Uterus (tissue), 3 donors: ENCODE measurements at regions not wholly inside any gene's neighbourhood (a gene's known extent, or its start where the extent isn't known, plus 50 kb on each side); places are given as distances from the start of the nearest gene placed in this dataset.

Experiments
- DNase-seq, 2 donors: peaks; one replicate each; pipeline ENCODE4 v3.0.0-alpha.2; 2019 to 2020
- H3K27ac ChIP-seq, 2 donors: fragments of 200-600 bp; sonication (generic); 1 replicate in 1 of 2; 2 replicates in 1 of 2; pipeline ENCODE4 v1.5.1; 2016 to 2018
- H3K27me3 ChIP-seq, 2 donors: fragments of 200-600 bp; sonication (generic); one replicate each; pipeline ENCODE4 v1.5.1; 2018 to 2019; ENCODE audit warnings: control low read depth in 1 of 2
- H3K36me3 ChIP-seq, 2 donors: fragments of 200-600 bp; sonication (generic); one replicate each; pipeline ENCODE4 v1.5.1; 2019; ENCODE audit warnings: control low read depth in 1 of 2
- H3K4me1 ChIP-seq, 2 donors: fragments of 200-600 bp; sonication (generic); one replicate each; pipeline ENCODE4 v1.5.1; 2018 to 2019; ENCODE audit warnings: control low read depth in 1 of 2
- H3K4me3 ChIP-seq, 2 donors: fragments of 200-600 bp; sonication (generic); 1 replicate in 1 of 2; 2 replicates in 1 of 2; pipeline ENCODE4 v1.5.1; 2018 to 2019; ENCODE audit warnings: mild to moderate bottlenecking in 1 of 2
- H3K9me3 ChIP-seq, 2 donors: fragments of 200-600 bp; sonication (generic); one replicate each; pipeline ENCODE4 v1.5.1; 2019; ENCODE audit warnings: control low read depth in 1 of 2
- POLR2A ChIP-seq, 2 donors: fragments of 450-650 bp; IDR thresholded peaks; one replicate each; pipeline ENCODE4 v1.6.1; 2016; ENCODE audit warnings: antibody characterized with exemption in 2 of 2, mild to moderate bottlenecking in 1 of 2, moderate library complexity in 1 of 2
- intact Hi-C: fragments of 100-400 bp; cut with DNase I; formaldehyde crosslinking; loops from one replicate; pipeline ENCODE4 v1.15.1; 2023; ENCODE audit warnings: low total_unique reads
- TF ChIP-seq, protein P1 (sequence below), 4 experiments: fragments of 200-600 bp in 2 of 4; fragments of 450-650 bp in 2 of 4; sonication (generic) in 2 of 4; IDR thresholded peaks; one replicate each; pipeline ENCODE4 v1.5.1; 2016 to 2019; ENCODE audit warnings: antibody characterized with exemption in 4 of 4, mild to moderate bottlenecking in 2 of 4, moderate library complexity in 1 of 4
- donor health status: DM: yes; HTN: yes; CAD: no.

DNA sequence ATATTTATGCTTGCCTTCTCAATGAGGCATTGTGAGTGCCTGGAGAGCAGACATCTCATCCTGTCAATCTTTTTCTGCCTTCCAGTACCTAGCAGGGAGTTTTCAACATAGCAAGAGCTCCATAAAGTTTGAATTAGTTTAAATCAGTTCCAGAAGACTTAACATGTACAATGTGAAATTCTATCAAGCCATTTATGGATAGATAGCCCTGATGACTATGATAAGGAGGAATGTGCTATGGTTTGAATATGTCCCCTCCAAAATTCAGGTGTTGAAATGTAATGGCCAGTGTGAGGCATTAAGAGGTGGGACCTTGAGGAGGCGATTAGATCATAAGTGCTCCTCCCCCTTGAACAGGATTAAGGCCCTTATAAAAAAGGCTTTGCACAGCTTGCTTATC is 306.9 kb upstream of the SMARCA2 start:
- no peak for TF ChIP-seq POLR2A (IDR thresholded peaks at IDR 0.05)
- TF ChIP-seq, protein P1, sequence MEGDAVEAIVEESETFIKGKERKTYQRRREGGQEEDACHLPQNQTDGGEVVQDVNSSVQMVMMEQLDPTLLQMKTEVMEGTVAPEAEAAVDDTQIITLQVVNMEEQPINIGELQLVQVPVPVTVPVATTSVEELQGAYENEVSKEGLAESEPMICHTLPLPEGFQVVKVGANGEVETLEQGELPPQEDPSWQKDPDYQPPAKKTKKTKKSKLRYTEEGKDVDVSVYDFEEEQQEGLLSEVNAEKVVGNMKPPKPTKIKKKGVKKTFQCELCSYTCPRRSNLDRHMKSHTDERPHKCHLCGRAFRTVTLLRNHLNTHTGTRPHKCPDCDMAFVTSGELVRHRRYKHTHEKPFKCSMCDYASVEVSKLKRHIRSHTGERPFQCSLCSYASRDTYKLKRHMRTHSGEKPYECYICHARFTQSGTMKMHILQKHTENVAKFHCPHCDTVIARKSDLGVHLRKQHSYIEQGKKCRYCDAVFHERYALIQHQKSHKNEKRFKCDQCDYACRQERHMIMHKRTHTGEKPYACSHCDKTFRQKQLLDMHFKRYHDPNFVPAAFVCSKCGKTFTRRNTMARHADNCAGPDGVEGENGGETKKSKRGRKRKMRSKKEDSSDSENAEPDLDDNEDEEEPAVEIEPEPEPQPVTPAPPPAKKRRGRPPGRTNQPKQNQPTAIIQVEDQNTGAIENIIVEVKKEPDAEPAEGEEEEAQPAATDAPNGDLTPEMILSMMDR (IDR thresholded peaks at IDR 0.05) = no peak
- H3K4me3 ChIP-seq = no peak overlapping the region
- H3K36me3 ChIP-seq = no peaks in the 10 kb centered on the region
- H3K27me3 ChIP-seq = no peaks in the 10 kb centered on the region
- no peak overlapping the region for H3K27ac ChIP-seq
- no peaks in the 10 kb centered on the region for H3K4me1 ChIP-seq
- intact Hi-C loops = no loop called here
- H3K9me3 ChIP-seq = no peaks in the 10 kb centered on the region
- no peak for DNase-seq

DNA sequence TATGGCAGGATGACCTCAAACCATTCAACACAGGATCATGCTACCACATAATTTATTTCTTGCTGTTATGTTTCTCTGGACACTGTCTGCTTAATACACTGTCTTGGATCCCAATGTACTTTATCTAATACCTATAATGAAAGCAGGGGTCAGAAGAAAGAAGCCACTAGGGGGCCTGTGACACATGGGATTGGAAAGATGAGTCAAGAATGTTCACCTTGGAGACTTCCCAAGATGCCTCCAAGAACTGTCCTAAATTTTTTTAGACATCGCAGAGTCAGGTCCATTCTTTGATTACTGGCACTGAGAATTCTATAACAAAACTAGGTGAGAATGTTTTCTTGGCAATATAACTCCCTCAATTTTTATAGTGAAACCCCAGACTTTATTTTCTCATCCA is 305.8 kb upstream of the SMARCA2 start:
- H3K27ac ChIP-seq = no peak overlapping the region
- H3K4me3 ChIP-seq = no peak overlapping the region
- DNase-seq = no peak
- H3K9me3 ChIP-seq = no peaks in the 10 kb centered on the region
- TF ChIP-seq, protein P1 (IDR thresholded peaks at IDR 0.05) = no peak
- TF ChIP-seq POLR2A (IDR thresholded peaks at IDR 0.05) = no peak
- no peaks in the 10 kb centered on the region for H3K4me1 ChIP-seq
- intact Hi-C loops = no loop called here
- no peaks in the 10 kb centered on the region for H3K36me3 ChIP-seq
- H3K27me3 ChIP-seq = no peaks in the 10 kb centered on the region

DNA sequence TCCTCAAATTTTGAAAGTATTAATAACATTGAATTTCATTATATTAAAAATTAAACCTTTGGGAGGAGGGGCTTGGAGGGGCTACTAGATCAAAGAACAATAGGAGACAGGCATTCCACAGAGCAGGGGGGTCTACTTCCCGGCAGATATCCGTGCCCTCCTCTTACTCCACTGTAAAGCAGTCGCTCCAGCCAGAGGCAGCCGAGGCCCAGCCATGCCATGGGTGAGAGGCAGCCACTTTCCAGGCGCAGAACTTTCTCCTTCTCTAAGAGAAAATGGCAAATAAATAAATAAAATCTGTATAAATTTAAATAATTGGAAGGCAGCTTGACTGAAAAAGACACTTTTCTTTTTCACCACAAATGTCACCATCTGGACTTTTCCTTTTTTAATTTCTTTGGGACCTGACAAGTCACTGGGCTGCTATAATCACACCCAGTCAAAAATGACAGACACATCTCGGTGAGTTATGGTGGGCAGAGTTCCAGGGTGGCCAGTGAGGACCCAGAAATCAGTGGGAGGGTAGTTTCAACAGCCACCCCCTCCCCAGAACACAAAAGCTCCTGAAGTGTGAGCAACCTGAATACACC is 302.2 kb upstream of the SMARCA2 start:
- no peak for DNase-seq
- H3K4me3 ChIP-seq = no peak overlapping the region
- no peak overlapping the region for H3K27ac ChIP-seq
- intact Hi-C loops = no loop called here
- no peaks in the 10 kb centered on the region for H3K9me3 ChIP-seq
- H3K4me1 ChIP-seq = no peaks in the 10 kb centered on the region
- no peaks in the 10 kb centered on the region for H3K36me3 ChIP-seq
- TF ChIP-seq, protein P1 (IDR thresholded peaks at IDR 0.05) = no peak
- TF ChIP-seq POLR2A (IDR thresholded peaks at IDR 0.05) = no peak
- no peaks in the 10 kb centered on the region for H3K27me3 ChIP-seq

DNA sequence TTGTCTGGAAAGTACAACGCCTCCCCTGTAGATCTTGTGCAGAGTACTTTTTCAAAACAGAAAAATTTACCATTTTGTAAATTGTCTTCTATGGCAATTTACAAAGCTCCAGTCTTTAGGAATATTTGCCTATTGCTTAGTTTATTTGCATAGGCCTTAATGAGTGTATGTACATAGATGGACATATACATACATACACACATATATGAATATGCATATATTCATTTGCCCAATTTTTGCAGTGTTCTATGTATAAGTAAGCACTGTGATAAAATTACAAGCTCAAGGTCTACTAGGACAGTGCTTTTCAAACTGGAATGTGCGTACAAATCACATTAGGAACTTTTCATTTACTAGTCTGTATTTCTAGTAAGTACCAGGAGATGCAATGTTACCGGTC is 301.3 kb upstream of the SMARCA2 start:
- no peak for DNase-seq
- H3K27ac ChIP-seq = no peak overlapping the region
- intact Hi-C loops = no loop called here
- H3K9me3 ChIP-seq = no peaks in the 10 kb centered on the region
- TF ChIP-seq, protein P1 (IDR thresholded peaks at IDR 0.05) = no peak
- no peak for TF ChIP-seq POLR2A (IDR thresholded peaks at IDR 0.05)
- H3K27me3 ChIP-seq = no peaks in the 10 kb centered on the region
- no peak overlapping the region for H3K4me3 ChIP-seq
- H3K4me1 ChIP-seq = no peaks in the 10 kb centered on the region
- no peaks in the 10 kb centered on the region for H3K36me3 ChIP-seq

DNA sequence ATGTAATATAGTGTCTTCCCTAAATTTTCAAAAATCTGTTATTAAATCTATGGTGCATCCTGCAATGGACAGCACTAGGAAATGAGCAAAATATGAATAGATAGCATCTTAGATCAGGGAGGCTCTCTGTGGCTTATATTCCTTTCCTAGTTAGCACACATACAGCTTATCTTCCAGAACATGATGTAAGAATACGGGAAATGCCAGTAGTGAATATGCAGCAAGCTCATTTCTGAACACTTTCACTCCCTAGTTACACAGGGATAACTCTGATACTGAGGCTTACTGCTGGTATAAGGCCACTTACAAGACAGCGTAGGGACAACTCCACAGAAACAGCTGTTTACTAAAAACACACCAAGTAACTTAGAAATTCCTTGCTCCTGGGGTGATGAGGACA is 297.3 kb upstream of the SMARCA2 start:
- Histone ChIP-seq H3K4me1 (no peaks in the 10 kb centered on the region), H3K27me3 (no peaks in the 10 kb centered on the region), H3K4me3 (no peak overlapping the region), H3K36me3 (no peaks in the 10 kb centered on the region), H3K9me3 (no peaks in the 10 kb centered on the region), H3K27ac (no peak overlapping the region)
- no peak for DNase-seq
- intact Hi-C loops = no loop called here
- TF ChIP-seq, protein P1 (IDR thresholded peaks at IDR 0.05) = no peak
- TF ChIP-seq POLR2A (IDR thresholded peaks at IDR 0.05) = no peak
